ENCODE measurements at regions not wholly inside any gene's neighbourhood (a gene's known extent, or its start where the extent isn't known, plus 50 kb on each side); places are given as distances from the start of the nearest gene placed in this dataset.
A peak's percentile ranks its signal among the peaks of the same experiment; 100 is the strongest.
"Not testable (repeated sequence)": the region's sequence is repeated elsewhere in the genome, so short reads cannot be mapped to it uniquely, and the experiment has no call there.

DNA sequence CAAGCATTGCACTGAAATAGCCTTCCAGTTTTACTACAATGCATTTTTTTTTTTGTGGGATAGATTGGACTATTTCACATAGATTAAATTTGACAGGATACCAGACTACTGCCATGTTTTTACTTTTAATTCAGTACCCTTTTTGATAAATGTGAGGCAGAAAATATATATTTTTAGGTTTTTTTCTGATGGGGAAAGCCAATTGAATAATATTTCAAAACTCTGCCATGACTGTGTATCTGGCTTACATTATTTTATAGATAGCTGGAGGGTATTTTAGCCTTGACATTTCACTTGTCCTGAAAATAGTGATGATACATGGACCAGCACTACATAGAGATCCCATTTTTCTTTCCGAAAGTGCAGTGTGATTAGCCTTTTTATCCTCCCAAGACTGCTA, 133.5 kb upstream of the PRR16 start:
- Mint-ChIP-seq H3K36me3 (no peaks in the 10 kb centered on the region), H3K27ac (no peak overlapping the region), H3K4me3 (no peak overlapping the region), H3K4me1 (no peaks in the 10 kb centered on the region), H3K9me3 (peaks cover 22% of the 10 kb centered on the region)
- DNase-seq (ENCODE audit: low spot score in 2 of 2) (no peak), ATAC-seq (no peak)

DNA sequence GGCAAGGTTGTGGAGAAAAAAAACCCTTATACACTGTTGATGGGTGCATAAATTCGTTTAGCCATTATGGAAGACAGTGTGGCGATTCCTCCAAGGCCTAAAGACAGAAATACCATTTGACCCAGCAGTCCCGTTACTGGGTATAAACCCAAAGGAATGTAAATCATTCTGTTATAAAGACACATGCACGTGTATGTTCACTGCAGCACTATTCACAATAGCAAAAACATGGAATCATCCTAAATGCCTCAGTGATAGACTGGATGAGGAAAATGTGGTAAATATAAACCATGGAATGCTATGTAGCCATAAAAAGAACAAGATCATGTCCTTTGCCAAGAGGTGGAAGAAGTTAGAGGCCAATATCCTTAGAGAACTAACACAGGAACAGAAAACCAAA, 119.9 kb upstream of the PRR16 start:
- Mint-ChIP-seq H3K36me3 (no peaks in the 10 kb centered on the region), H3K9me3 (peaks cover 15% of the 10 kb centered on the region), H3K27ac (no peak overlapping the region), H3K4me1 (no peaks in the 10 kb centered on the region), H3K4me3 (no peak overlapping the region)
- DNase-seq (ENCODE audit: low spot score in 2 of 2) (no peak), ATAC-seq (no peak)

DNA sequence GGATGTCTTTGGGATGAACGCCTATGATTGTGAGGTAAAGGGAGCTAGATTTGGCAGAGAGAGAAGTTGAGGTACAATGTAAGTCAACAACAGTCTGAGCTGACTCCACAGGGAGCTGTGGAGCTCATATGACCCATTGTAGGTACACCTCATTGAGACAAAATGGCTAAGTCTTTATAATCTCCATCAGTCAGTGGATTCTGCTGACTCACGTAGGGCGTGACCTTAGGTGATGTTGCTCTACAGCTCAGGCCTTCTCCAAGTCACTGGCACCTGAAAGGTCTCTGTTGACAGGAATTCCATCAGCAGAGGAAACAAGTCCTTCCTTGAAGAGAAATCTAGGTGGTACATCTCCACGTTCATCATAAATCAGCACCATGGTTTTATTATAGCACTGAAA, 118.2 kb upstream of the PRR16 start:
- Mint-ChIP-seq H3K9me3 (peaks cover 15% of the 10 kb centered on the region), H3K36me3 (no peaks in the 10 kb centered on the region), H3K27ac (no peak overlapping the region), H3K4me3 (no peak overlapping the region), H3K4me1 (no peaks in the 10 kb centered on the region)
- ATAC-seq (no peak), DNase-seq (ENCODE audit: low spot score in 2 of 2) (no peak)

DNA sequence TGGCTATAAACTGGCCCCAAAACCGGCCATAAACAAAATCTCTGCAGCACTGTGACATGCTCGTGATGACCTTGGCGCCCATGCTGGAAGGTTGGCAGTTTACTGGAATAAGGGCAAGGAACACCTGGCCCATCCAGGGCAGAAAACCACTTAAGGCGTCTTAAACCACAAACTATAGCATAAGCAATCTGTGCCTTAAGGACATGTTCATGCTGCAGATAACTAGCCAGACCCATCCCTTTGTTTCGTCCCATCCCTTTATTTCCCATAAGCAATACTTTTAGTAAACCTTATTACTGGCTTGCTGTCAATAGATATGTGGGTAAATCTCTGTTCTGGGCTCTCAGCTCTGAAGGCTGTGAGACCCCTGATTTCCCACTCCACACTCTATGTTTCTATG, 113.0 kb upstream of the PRR16 start:
- not testable (repeated sequence) for H3K36me3 Mint-ChIP-seq, H3K4me3 Mint-ChIP-seq, H3K4me1 Mint-ChIP-seq

DNA sequence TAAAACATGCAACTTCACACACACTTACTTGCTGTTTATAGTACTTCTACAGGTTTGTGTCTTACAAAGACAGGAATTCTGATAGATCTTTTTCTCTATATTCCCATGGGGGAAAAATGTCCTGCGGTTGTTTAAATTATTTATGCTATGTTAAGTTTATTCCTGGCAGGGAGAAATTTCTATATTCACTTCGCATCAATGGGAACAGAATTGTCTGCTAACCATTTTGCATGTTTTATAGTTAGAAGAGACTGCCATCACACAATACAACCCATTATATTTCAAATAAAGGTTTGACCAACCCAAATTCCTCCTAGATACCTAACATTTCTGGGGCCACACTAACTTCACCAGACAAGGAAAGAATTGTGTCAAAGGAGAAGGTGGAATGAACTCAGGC, 110.0 kb upstream of the PRR16 start:
- H3K4me3 Mint-ChIP-seq: no peak overlapping the region
- no peaks in the 10 kb centered on the region for H3K4me1 Mint-ChIP-seq
- H3K9me3 Mint-ChIP-seq: peaks cover 14% of the 10 kb centered on the region
- H3K36me3 Mint-ChIP-seq: no peaks in the 10 kb centered on the region
- DNase-seq (ENCODE audit: low spot score in 2 of 2): no peak
- no peak overlapping the region for H3K27ac Mint-ChIP-seq
- no peak for ATAC-seq

More for the DNA sequence above, 113.0 kb upstream of the PRR16 start:
- not testable (repeated sequence) for ATAC-seq; DNase-seq (ENCODE audit: low spot score in 2 of 2); H3K27ac Mint-ChIP-seq
- peaks cover 12% of the 10 kb centered on the region for H3K9me3 Mint-ChIP-seq

DNA sequence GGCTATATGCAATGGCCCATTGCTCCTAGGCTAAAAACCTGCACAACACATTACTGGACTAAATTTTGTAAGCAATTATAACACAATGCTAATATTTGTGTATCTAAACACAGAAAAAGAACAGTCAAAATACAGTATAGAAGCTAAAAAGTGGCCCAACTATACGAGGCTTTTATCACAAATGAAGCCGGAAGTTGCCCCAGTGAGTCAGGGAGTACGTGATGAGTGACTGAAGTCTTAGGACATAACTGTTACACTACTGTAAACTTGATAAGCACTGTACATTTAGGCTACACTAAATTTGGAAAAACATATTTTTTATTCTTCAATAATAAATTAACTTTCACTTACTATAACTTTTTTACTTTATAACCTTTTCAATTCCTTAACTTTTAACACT, 105.2 kb upstream of the PRR16 start:
- Mint-ChIP-seq H3K36me3 (no peaks in the 10 kb centered on the region), H3K4me1 (no peaks in the 10 kb centered on the region), H3K4me3 (no peak overlapping the region), H3K9me3 (peaks cover 5% of the 10 kb centered on the region), H3K27ac (no peak overlapping the region)
- DNase-seq (ENCODE audit: low spot score in 2 of 2) (no peak), ATAC-seq (no peak)

DNA sequence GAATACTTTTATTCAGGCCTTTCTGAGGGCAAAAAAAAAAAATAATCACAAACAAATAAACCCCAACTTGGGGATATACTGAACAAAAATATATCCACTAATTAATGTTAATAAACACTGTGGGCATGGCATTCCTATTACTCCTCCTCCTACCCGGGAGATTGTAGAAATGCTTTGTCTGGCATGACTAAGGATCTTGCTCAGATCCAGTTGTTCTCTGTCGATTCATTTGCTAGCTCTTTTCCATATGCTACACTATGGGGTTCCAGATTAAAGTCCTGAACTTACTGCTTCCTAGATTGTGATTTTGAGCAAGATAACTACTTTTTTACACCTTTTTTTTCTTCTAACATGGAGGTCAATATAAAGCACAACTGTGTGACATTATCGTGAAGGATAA, 102.2 kb upstream of the PRR16 start:
- no peak overlapping the region for H3K4me3 Mint-ChIP-seq
- no peaks in the 10 kb centered on the region for H3K36me3 Mint-ChIP-seq
- ATAC-seq: no peak
- H3K27ac Mint-ChIP-seq: no peak overlapping the region
- peaks cover 8% of the 10 kb centered on the region for H3K9me3 Mint-ChIP-seq
- DNase-seq (ENCODE audit: low spot score in 2 of 2): no peak
- H3K4me1 Mint-ChIP-seq: no peaks in the 10 kb centered on the region

DNA sequence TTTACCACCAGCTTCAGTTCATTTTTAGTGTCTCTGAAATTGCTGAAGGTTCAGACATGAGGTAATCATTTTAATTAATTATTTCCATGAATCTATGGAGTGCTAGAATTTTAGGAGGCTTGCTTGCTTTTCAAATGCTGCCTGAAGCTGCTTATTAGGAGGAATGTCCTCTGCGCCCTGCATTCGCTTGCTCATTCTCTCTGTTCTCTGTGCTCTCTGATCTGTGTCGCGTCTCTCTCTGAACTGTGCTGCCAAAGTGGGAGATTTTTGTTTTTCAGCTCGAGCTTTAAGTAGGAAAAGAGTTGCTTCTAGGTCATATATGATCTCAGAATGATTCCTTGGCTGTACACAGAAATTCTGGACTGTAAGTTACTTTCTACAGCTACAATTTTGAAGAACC, 101.7 kb upstream of the PRR16 start:
- H3K27ac Mint-ChIP-seq: no peak overlapping the region
- H3K9me3 Mint-ChIP-seq: peaks cover 8% of the 10 kb centered on the region
- H3K4me1 Mint-ChIP-seq: no peaks in the 10 kb centered on the region
- ATAC-seq: no peak
- no peak for DNase-seq (ENCODE audit: low spot score in 2 of 2)
- no peaks in the 10 kb centered on the region for H3K36me3 Mint-ChIP-seq
- no peak overlapping the region for H3K4me3 Mint-ChIP-seq

DNA sequence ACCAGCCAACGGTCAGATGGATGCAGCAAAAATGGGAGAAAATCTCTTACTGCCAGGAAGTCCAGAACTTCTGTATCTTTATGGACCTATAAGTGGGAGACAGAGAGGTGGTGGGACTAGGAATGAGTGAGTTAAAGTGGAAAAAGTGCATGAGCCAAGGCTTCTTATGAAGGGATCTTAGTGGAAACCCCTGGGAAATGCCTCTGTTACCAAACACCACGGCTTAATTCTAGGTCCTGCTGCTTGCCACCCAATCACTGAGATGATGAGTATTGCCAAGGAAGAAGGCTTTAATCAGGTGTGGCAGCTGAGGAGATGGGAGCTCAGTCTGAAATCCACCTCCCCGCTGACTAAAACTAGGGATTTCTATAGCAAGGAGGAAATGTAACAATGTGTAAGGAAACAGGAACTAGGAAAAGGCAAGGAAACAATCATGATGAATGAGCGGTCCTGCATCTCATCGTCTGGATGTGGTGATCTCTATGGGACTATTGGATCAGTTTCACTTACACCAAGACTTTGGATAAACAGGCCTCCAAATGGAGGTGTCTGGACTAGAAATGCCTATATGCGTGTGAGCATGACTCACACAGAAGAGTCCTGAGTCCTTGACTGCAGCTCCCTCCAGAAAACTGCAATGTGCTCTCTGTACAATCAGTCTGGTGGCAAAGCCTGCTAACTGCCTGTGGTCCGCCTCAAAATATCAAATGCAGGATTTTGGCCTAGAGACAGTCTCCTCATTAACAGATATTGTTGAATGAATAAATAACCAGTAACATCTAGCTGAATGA, 98.2 kb upstream of the PRR16 start:
- no peaks in the 10 kb centered on the region for H3K36me3 Mint-ChIP-seq
- no peak for DNase-seq (ENCODE audit: low spot score in 2 of 2)
- ATAC-seq: no peak
- peaks cover 6% of the 10 kb centered on the region for H3K9me3 Mint-ChIP-seq
- no peaks in the 10 kb centered on the region for H3K4me1 Mint-ChIP-seq
- no peak overlapping the region for H3K4me3 Mint-ChIP-seq
- H3K27ac Mint-ChIP-seq: no peak overlapping the region

DNA sequence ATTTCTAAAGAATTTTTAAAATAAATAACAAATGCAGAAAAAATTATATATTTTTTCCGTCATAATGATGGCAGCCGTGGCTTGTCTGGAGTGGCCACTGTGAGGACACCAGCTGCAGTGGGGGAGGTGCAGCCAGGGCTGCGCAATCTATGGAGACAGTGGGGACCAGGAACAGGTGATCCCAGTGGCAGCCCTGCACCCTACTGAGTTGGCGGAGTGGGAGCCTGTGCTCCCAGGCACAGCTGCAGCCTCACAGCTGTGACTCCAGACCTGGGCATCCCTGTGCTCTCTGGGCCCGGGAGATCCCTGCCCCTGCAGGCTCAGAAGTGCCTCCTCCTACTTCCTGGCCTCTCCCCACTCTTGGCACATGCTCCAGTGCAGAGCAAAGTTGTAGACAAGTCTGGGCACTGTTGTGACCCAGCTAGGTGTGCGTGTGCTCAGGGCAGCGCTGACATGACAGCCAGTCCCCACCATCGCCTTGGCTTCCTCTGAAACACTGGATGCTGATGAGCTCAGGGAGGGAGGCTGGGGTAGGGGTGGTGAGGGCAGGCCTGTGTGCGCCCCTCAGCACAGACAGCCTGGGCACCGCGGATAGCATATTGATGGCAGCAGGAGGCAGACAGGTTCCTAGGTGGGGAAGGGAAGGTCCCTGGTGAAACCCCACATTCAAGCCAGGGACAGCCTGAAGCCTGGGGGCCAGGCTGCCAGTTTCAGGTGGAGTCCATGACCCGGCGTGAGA, 96.0 kb upstream of the PRR16 start:
- peak; percentile 45 for ATAC-seq
- Mint-ChIP-seq H3K36me3 (no peaks in the 10 kb centered on the region), H3K4me3 (no peak overlapping the region), H3K27ac (no peak overlapping the region), H3K4me1 (no peaks in the 10 kb centered on the region), H3K9me3 (peaks cover 8% of the 10 kb centered on the region)
- no peak for DNase-seq (ENCODE audit: low spot score in 2 of 2)

DNA sequence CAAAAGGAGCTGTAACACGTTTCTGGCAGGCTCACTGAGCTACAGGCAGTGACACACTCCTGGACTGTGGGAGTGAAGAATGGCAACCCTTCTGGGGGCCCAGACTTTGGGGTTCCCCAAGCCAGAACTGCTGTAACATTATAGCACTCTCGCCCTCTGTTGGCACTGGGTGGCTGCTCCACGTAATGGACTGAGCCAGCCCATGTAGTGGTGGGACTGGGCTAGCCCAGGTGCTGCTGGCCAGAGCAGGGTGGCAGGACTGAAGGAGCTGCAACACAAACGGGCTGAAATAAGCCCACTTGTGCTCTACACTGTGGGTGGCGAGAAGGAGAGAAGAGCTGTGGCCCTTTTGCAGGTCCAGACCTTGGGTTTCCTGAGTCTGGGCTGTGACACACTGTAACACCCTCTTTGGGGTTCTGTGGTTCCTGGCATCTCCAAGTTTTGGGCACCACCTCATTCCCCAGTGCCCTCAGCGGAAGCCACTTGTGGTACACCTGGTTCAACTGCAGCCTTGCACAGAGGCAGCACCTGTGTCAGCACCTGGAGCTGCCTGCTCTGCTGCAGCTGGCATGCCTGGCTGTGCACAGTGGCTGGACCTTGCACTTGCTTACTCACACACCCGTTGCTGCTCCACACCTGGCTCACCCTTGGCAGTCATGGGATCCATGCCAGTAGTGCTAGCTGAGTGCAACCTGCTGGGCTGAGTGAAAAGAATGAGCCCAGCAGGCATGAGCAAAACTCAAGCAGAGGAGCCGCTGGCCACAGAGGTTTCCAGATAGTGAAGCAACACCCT, 95.0 kb upstream of the PRR16 start:
- Mint-ChIP-seq H3K9me3 (peaks cover 8% of the 10 kb centered on the region), H3K36me3 (no peaks in the 10 kb centered on the region), H3K4me3 (no peak overlapping the region), H3K4me1 (no peaks in the 10 kb centered on the region), H3K27ac (no peak overlapping the region)
- DNase-seq (ENCODE audit: low spot score in 2 of 2) (no peak), ATAC-seq (peak; percentile 37)

DNA sequence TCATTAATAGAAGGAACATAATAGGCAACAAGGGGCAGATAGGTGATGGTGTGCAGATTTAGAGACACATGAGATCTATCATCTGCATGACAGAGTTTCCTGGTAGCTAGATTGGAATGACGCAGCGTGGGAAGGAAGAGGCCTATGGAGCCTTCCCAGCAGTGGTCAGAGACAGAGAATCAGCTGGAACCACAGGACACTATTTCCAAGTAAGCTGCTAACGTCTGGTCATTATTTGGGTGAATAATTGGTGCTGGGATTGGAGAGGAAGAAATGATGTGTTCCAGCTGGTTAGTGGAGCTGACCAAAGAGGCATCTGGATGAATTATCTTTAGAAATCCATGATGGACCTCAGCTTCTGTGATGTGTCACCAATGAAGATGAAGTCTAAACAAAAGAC, 91.2 kb upstream of the PRR16 start:
- Mint-ChIP-seq H3K4me3 (no peak overlapping the region), H3K9me3 (peaks cover 8% of the 10 kb centered on the region), H3K36me3 (no peaks in the 10 kb centered on the region), H3K4me1 (no peaks in the 10 kb centered on the region), H3K27ac (no peak overlapping the region)
- ATAC-seq (no peak), DNase-seq (ENCODE audit: low spot score in 2 of 2) (no peak)

DNA sequence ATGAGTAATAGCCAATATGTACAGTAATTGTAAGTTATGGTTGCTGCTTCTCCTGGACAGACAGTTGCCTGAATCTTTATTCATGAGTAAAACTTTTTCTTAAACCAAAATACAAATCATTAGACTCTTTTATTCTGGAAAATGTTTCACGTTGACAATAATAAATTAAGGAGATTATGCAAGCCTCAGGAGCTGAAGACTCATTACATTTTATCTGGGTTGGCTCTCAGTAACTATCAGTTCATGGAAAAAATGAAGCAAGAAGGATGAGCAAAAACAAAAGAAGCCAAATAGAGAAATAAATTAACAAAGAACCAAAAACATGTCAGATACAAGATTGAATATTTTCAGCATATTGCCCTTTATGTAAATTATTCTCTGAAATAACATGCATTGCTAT, 88.9 kb upstream of the PRR16 start:
- H3K4me3 Mint-ChIP-seq: no peak overlapping the region
- no peak for DNase-seq (ENCODE audit: low spot score in 2 of 2)
- no peak for ATAC-seq
- H3K27ac Mint-ChIP-seq: no peak overlapping the region
- no peaks in the 10 kb centered on the region for H3K4me1 Mint-ChIP-seq
- H3K9me3 Mint-ChIP-seq: peaks cover 11% of the 10 kb centered on the region
- no peaks in the 10 kb centered on the region for H3K36me3 Mint-ChIP-seq

DNA sequence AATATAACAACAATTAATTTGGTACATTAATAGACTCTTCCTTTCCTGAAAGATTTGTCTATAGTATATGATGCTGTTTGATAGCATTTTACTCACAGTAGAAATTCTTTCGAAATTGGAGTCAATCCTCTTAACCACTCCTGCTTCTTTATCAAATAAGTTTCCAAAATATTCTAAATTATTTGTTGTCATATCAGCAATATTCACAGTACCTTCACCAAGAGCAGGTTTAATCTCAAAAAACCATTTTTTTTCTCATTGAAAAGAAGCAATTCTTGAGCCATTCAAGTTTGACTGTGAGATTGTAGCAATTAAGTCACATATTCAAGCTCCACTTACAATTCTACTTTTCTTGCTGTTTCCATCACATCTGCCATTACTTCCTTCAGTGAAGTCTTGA, 83.5 kb upstream of the PRR16 start:
- no peaks in the 10 kb centered on the region for H3K36me3 Mint-ChIP-seq
- DNase-seq (ENCODE audit: low spot score in 2 of 2) (no peak), ATAC-seq (no peak)
- no peaks in the 10 kb centered on the region for H3K4me1 Mint-ChIP-seq
- H3K4me3 Mint-ChIP-seq: no peak overlapping the region
- peaks cover 7% of the 10 kb centered on the region for H3K9me3 Mint-ChIP-seq
- no peak overlapping the region for H3K27ac Mint-ChIP-seq

DNA sequence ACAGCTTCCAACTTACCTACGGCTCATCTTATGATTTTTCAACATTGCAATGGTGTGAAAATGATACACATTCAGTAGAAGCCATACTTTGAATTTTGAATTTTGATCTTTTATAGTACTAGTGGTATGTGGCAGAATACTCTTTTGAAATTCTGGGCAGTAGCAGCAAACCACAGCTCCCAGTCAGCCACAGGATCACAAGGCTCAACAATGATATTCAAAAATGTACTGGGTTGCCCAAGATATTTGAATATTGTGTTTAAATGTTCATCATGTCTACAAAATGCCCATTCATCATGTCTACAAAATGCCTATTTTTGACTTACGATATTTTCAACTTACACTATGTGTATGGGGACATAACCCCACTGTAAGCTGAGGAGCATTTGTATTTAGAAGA, 81.3 kb upstream of the PRR16 start:
- ATAC-seq: no peak

More for the DNA sequence above, 81.3 kb upstream of the PRR16 start:
- H3K4me1 Mint-ChIP-seq: no peaks in the 10 kb centered on the region
- no peak for DNase-seq (ENCODE audit: low spot score in 2 of 2)
- H3K36me3 Mint-ChIP-seq: no peaks in the 10 kb centered on the region
- no peak overlapping the region for H3K27ac Mint-ChIP-seq
- H3K4me3 Mint-ChIP-seq: no peak overlapping the region
- H3K9me3 Mint-ChIP-seq: peaks cover 10% of the 10 kb centered on the region
